ENCODE measurements at regions not wholly inside any gene's neighbourhood (a gene's known extent, or its start where the extent isn't known, plus 50 kb on each side); places are given as distances from the start of the nearest gene placed in this dataset.

- DNase-seq = no peak
- no peaks in the 10 kb centered on the region for H3K4me1 ChIP-seq (ENCODE audit: control insufficient read depth in 1 of 2, insufficient read depth in 2 of 2, low read length in 2 of 2)
- Mint-ChIP-seq H3K4me1 (no peaks in the 10 kb centered on the region), H3K27me3 (ENCODE audit: low read depth in 3 of 3) (no peaks in the 10 kb centered on the region), H3K36me3 (no peaks in the 10 kb centered on the region), H3K4me3 (no peak overlapping the region), H3K27ac (no peak overlapping the region), H3K9me3 (peaks cover 0 to 3% (median 2%) of the 10 kb centered on the region in 7 donors)
- H4K20me1 ChIP-seq (ENCODE audit: insufficient read depth, low read length) = no peaks in the 10 kb centered on the region
- H2AFZ ChIP-seq (ENCODE audit: insufficient read depth, low read depth, low read length, poor library complexity, severe bottlenecking) = no peak overlapping the region
- TF ChIP-seq, protein P1, sequence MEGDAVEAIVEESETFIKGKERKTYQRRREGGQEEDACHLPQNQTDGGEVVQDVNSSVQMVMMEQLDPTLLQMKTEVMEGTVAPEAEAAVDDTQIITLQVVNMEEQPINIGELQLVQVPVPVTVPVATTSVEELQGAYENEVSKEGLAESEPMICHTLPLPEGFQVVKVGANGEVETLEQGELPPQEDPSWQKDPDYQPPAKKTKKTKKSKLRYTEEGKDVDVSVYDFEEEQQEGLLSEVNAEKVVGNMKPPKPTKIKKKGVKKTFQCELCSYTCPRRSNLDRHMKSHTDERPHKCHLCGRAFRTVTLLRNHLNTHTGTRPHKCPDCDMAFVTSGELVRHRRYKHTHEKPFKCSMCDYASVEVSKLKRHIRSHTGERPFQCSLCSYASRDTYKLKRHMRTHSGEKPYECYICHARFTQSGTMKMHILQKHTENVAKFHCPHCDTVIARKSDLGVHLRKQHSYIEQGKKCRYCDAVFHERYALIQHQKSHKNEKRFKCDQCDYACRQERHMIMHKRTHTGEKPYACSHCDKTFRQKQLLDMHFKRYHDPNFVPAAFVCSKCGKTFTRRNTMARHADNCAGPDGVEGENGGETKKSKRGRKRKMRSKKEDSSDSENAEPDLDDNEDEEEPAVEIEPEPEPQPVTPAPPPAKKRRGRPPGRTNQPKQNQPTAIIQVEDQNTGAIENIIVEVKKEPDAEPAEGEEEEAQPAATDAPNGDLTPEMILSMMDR (IDR thresholded peaks at IDR 0.05) = no peak
- H3K36me3 ChIP-seq (replicated peaks in 1 of 2; ENCODE audit: control insufficient read depth in 1 of 2, insufficient read depth in 2 of 2, low read length in 2 of 2) = no peaks in the 10 kb centered on the region
- H3K27ac ChIP-seq (ENCODE audit: low read depth in 1 of 2, low read length in 2 of 2) = no peak overlapping the region
- WGBS (ENCODE audit: insufficient coverage) = 100% methylated on average over 1 of the region's 1 CpG
- H3K4me3 ChIP-seq (replicated peaks in 1 of 3; ENCODE audit: low read depth in 2 of 3, low read length in 3 of 3) = no peak overlapping the region
- no peak overlapping the region for H3K9ac ChIP-seq (ENCODE audit: insufficient read depth, low read length, poor library complexity, severe bottlenecking)
- H3K27me3 ChIP-seq (ENCODE audit: control insufficient read depth in 2 of 2, insufficient read depth in 2 of 2, low read length in 2 of 2) = no peaks in the 10 kb centered on the region
- no peak overlapping the region for H3K4me2 ChIP-seq (replicated peaks; ENCODE audit: extremely low read depth, low read length, poor library complexity, severe bottlenecking)
- peaks cover 2 to 12% of the 10 kb centered on the region in 2 donors for H3K9me3 ChIP-seq (replicated peaks in 1 of 2; ENCODE audit: control insufficient read depth in 1 of 2, insufficient read depth in 1 of 2, low read length in 2 of 2)
- no peaks in the 10 kb centered on the region for H3K79me2 ChIP-seq (ENCODE audit: insufficient read depth, low read length)
- intact Hi-C loops (cut with micrococcal nuclease) = no loop called here
Measured at GRCh38 chr21:21762855-21763254, 764.6 kb downstream of the NCAM2 start.

- no peaks in the 10 kb centered on the region for H4K20me1 ChIP-seq (ENCODE audit: insufficient read depth, low read length)
- no peak for DNase-seq
- no peaks in the 10 kb centered on the region for H3K36me3 ChIP-seq (replicated peaks in 1 of 2; ENCODE audit: control insufficient read depth in 1 of 2, insufficient read depth in 2 of 2, low read length in 2 of 2)
- H2AFZ ChIP-seq (ENCODE audit: insufficient read depth, low read depth, low read length, poor library complexity, severe bottlenecking) = no peak overlapping the region
- intact Hi-C loops (cut with micrococcal nuclease) = no loop called here
- H3K27me3 ChIP-seq (ENCODE audit: control insufficient read depth in 2 of 2, insufficient read depth in 2 of 2, low read length in 2 of 2) = no peaks in the 10 kb centered on the region
- no CpG with 5 or more reads among the region's 2 CpGs for WGBS (ENCODE audit: insufficient coverage)
- no peaks in the 10 kb centered on the region for H3K79me2 ChIP-seq (ENCODE audit: insufficient read depth, low read length)
- no peaks in the 10 kb centered on the region for H3K4me1 Mint-ChIP-seq
- H3K9me3 ChIP-seq (replicated peaks in 1 of 2; ENCODE audit: control insufficient read depth in 1 of 2, insufficient read depth in 1 of 2, low read length in 2 of 2) = peaks cover 0 to 8% of the 10 kb centered on the region in 2 donors
- H3K27ac ChIP-seq (ENCODE audit: low read depth in 1 of 2, low read length in 2 of 2) = no peak overlapping the region
- H3K4me2 ChIP-seq (replicated peaks; ENCODE audit: extremely low read depth, low read length, poor library complexity, severe bottlenecking) = no peak overlapping the region
- no peak overlapping the region for H3K27ac Mint-ChIP-seq
- peaks cover 0 to 5% (median 2%) of the 10 kb centered on the region in 7 donors for H3K9me3 Mint-ChIP-seq
- H3K9ac ChIP-seq (ENCODE audit: insufficient read depth, low read length, poor library complexity, severe bottlenecking) = no peak overlapping the region
- no peak overlapping the region for H3K4me3 Mint-ChIP-seq
- H3K27me3 Mint-ChIP-seq (ENCODE audit: low read depth in 3 of 3) = no peaks in the 10 kb centered on the region
- TF ChIP-seq, protein P1 (IDR thresholded peaks at IDR 0.05) = no peak
- H3K4me1 ChIP-seq (ENCODE audit: control insufficient read depth in 1 of 2, insufficient read depth in 2 of 2, low read length in 2 of 2) = no peaks in the 10 kb centered on the region
- H3K4me3 ChIP-seq (replicated peaks in 1 of 3; ENCODE audit: low read depth in 2 of 3, low read length in 3 of 3) = no peak overlapping the region
- H3K36me3 Mint-ChIP-seq = no peaks in the 10 kb centered on the region
Measured at GRCh38 chr21:21764281-21764680, 766.1 kb downstream of the NCAM2 start.
